ENCODE measurements at regions not wholly inside any gene's neighbourhood (a gene's known extent, or its start where the extent isn't known, plus 50 kb on each side); places are given as distances from the start of the nearest gene placed in this dataset.

- no peak for DNase-seq
- intact Hi-C loops (cut with DNase I): no loop called here
- Histone ChIP-seq H3K4me1 (no peaks in the 10 kb centered on the region), H3K27ac (no peak overlapping the region), H3K9me3 (no peaks in the 10 kb centered on the region), H3K27me3 (no peaks in the 10 kb centered on the region), H3K4me3 (no peak overlapping the region), H3K36me3 (no peaks in the 10 kb centered on the region)
- WGBS, 4 donors: 67 to 89% (median 83%) methylated on average over 1 of the region's 1 CpG
- TF ChIP-seq POLR2A (IDR thresholded peaks at IDR 0.05): no peak
- no peak for TF ChIP-seq CTCF (IDR thresholded peaks at IDR 0.05)
- no peak for ATAC-seq
These were observed 196.1 kb upstream of the OSR1 start for GRCh38 chr2:19554520-19554919.

GRCh38 chr2:19552270-19552669 is 193.8 kb upstream of the OSR1 start:
- Histone ChIP-seq H3K36me3 (no peaks in the 10 kb centered on the region), H3K4me3 (no peak overlapping the region), H3K4me1 (no peaks in the 10 kb centered on the region), H3K27ac (no peak overlapping the region), H3K27me3 (no peaks in the 10 kb centered on the region), H3K9me3 (no peaks in the 10 kb centered on the region)
- intact Hi-C loops (cut with DNase I): no loop called here
- TF ChIP-seq CTCF (IDR thresholded peaks at IDR 0.05) (no peak), POLR2A (IDR thresholded peaks at IDR 0.05) (no peak)
- DNase-seq (no peak), ATAC-seq (no peak)
- 63 to 80% (median 72%) methylated on average over 1 of the region's 1 CpG for WGBS, 4 donors

- TF ChIP-seq CTCF (IDR thresholded peaks at IDR 0.05): no peak
- 74 to 83% (median 77%) methylated on average over 9 of the region's 9 CpGs for WGBS, 4 donors
- no peak overlapping the region for H3K4me3 ChIP-seq
- intact Hi-C loops (cut with DNase I): no loop called here
- no peaks in the 10 kb centered on the region for H3K9me3 ChIP-seq
- ATAC-seq: no peak
- no peaks in the 10 kb centered on the region for H3K36me3 ChIP-seq
- no peaks in the 10 kb centered on the region for H3K4me1 ChIP-seq
- no peak overlapping the region for H3K27ac ChIP-seq
- no peaks in the 10 kb centered on the region for H3K27me3 ChIP-seq
- DNase-seq: no peak
These were observed 192.3 kb upstream of the OSR1 start for GRCh38 chr2:19550750-19551149.

GRCh38 chr2:19549821-19550220 is 191.4 kb upstream of the OSR1 start:
- DNase-seq (no peak), ATAC-seq (no peak)
- intact Hi-C loops (cut with DNase I): no loop called here
- H3K4me1 ChIP-seq: no peaks in the 10 kb centered on the region
- no peak for TF ChIP-seq POLR2A (IDR thresholded peaks at IDR 0.05)
- TF ChIP-seq CTCF (IDR thresholded peaks at IDR 0.05): no peak
- H3K9me3 ChIP-seq: no peaks in the 10 kb centered on the region
- H3K27me3 ChIP-seq: no peaks in the 10 kb centered on the region
- H3K27ac ChIP-seq: no peak overlapping the region
- no peak overlapping the region for H3K4me3 ChIP-seq
- WGBS, 4 donors: 86 to 100% (median 95%) methylated on average over 1 of the region's 1 CpG
- H3K36me3 ChIP-seq: no peaks in the 10 kb centered on the region
